OCI-M1 (cell line): ENCODE measurements at regions not wholly inside any gene's neighbourhood (a gene's known extent, or its start where the extent isn't known, plus 50 kb on each side); places are given as distances from the start of the nearest gene placed in this dataset.
"Not testable (repeated sequence)": the region's sequence is repeated elsewhere in the genome, so short reads cannot be mapped to it uniquely, and the experiment has no call there.

Experiments
- DNase-seq: peaks from one replicate; lab custom pipeline; 2025; lab: John Stamatoyannopoulos, UW

GRCh38 chrX:117680286-117680685, 436.3 kb downstream of the KLHL13 start:
- DNase-seq: no peak

- DNase-seq: no peak
Observed at GRCh38 chrX:117653396-117653795, 463.2 kb downstream of the KLHL13 start.

GRCh38 chrX:117645639-117646038, 471.0 kb downstream of the KLHL13 start:
- DNase-seq: peak; percentile 11

GRCh38 chrX:117641913-117642656, 474.5 kb downstream of the KLHL13 start:
- no peak for DNase-seq

GRCh38 chrX:117636826-117637225, 479.8 kb downstream of the KLHL13 start:
- DNase-seq: no peak

- no peak for DNase-seq
Observed at GRCh38 chrX:117633277-117633676, 483.3 kb downstream of the KLHL13 start.

GRCh38 chrX:117628381-117628780, 488.2 kb downstream of the KLHL13 start:
- no peak for DNase-seq

GRCh38 chrX:117610806-117611205, 505.8 kb downstream of the KLHL13 start:
- DNase-seq: no peak

- no peak for DNase-seq
Observed at GRCh38 chrX:117610049-117610448, 506.6 kb downstream of the KLHL13 start.

GRCh38 chrX:117607561-117607960, 509.0 kb downstream of the KLHL13 start:
- no peak for DNase-seq

- not testable (repeated sequence) for DNase-seq
Observed at GRCh38 chrX:117606101-117606500, 510.5 kb downstream of the KLHL13 start.

- no peak for DNase-seq
Observed at GRCh38 chrX:117570160-117570559, 546.5 kb downstream of the KLHL13 start.

- no peak for DNase-seq
Observed at GRCh38 chrX:117568238-117568637, 548.4 kb downstream of the KLHL13 start.

- DNase-seq: no peak
Observed at GRCh38 chrX:117543885-117544284, 572.7 kb downstream of the KLHL13 start.

GRCh38 chrX:117539090-117539418, 577.6 kb downstream of the KLHL13 start:
- DNase-seq: no peak

GRCh38 chrX:117538178-117539089, 578.2 kb downstream of the KLHL13 start:
- no peak for DNase-seq

- no peak for DNase-seq
Observed at GRCh38 chrX:117532339-117532738, 584.3 kb downstream of the KLHL13 start.

GRCh38 chrX:117522725-117523700, 593.6 kb downstream of the KLHL13 start:
- no peak for DNase-seq

GRCh38 chrX:117517994-117518393, 598.6 kb downstream of the KLHL13 start:
- no peak for DNase-seq

GRCh38 chrX:117511379-117511778, 605.2 kb downstream of the KLHL13 start:
- DNase-seq: no peak

- DNase-seq: peak; percentile 5
Observed at GRCh38 chrX:117510453-117510852, 606.2 kb downstream of the KLHL13 start.

GRCh38 chrX:117508021-117508420, 608.6 kb downstream of the KLHL13 start:
- no peak for DNase-seq
